Epithelial cell of esophagus (primary cell): ENCODE measurements at regions not wholly inside any gene's neighbourhood (a gene's known extent, or its start where the extent isn't known, plus 50 kb on each side); places are given as distances from the start of the nearest gene placed in this dataset.

ENCODE experiments used
- DNase-seq: peaks from one replicate; pipeline ENCODE4 v3.0.0; 2010; ENCODE audit warnings: low read depth
- H3K4me3 ChIP-seq: 2 replicates; pipeline ENCODE4 v1.5.1; 2011; ENCODE audit warnings: mild to moderate bottlenecking, low read length, control low read depth
- TF ChIP-seq, protein P1 (sequence below): IDR thresholded peaks from 2 replicates; pipeline ENCODE4 v1.5.1; 2011; ENCODE audit warnings: low read depth, mild to moderate bottlenecking, low read length, control low read depth, inconsistent platforms; ENCODE audit not compliant: insufficient read depth; ENCODE audit errors: missing control alignments

DNA sequence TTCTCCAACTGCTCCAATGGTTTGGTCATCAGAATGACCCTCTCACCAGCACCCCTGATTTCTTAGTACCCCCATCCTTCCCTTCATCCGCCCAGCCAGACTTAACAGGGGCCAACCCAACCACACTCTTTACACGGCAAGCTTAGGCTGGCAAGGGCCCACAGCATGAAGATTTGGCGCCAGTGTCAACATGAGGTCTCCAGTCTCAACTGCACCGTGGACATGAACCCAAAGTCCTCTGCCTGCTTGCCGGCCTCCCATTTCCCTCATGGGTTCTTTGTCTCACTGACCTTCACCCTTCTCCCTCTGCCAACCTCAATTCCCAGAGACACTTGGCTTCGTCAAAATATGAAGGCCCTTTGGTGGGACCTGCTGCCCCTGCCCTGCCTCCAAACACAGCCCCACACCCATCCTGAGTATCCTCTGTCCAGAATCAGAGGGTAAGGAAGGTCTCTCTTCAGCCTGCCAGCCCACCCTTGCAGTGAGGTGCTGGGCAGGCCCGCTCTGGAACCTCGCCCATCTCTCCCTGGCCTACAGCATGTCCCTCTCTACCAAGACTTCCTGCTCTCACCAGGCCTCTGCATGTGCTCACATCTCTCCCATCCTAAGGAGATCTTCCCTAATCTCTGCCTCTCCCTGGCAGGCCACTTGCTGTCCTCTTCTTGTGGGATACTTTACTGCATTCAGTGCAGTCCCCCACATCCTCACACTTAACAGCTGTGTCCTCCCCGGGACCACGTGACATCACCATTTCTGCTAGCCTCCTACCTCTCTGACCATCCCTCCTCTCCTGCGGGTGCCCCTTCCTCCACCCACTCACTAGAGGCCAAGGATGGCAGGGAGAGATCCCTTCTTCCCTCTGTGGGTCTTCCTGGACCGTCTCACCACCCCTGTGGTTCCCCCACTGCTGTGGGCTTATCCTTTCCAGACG lies 91.7 kb upstream of the ZMIZ1 start:
- H3K4me3 ChIP-seq = no peak overlapping the region
- no peak for DNase-seq
- TF ChIP-seq, protein P1, sequence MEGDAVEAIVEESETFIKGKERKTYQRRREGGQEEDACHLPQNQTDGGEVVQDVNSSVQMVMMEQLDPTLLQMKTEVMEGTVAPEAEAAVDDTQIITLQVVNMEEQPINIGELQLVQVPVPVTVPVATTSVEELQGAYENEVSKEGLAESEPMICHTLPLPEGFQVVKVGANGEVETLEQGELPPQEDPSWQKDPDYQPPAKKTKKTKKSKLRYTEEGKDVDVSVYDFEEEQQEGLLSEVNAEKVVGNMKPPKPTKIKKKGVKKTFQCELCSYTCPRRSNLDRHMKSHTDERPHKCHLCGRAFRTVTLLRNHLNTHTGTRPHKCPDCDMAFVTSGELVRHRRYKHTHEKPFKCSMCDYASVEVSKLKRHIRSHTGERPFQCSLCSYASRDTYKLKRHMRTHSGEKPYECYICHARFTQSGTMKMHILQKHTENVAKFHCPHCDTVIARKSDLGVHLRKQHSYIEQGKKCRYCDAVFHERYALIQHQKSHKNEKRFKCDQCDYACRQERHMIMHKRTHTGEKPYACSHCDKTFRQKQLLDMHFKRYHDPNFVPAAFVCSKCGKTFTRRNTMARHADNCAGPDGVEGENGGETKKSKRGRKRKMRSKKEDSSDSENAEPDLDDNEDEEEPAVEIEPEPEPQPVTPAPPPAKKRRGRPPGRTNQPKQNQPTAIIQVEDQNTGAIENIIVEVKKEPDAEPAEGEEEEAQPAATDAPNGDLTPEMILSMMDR = no peak

DNA sequence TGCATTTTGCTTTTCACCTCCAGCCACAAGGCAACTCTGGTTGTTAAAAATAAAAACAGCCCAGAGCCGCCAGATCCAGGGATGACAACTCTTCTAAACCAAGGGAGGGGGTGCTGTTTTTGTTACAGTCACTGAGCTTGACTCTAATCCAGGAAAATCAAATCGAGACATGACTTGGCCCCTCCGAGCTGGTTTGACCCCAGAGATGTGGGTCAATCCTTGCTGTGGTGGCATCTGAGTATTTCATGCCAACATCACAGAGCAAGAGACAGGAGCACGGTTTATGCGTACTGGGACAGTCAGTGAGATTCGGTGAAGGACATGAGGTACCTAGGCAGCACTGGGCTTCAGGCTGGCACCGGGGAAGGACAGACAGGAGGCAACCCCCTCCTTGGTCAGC lies 88.8 kb upstream of the ZMIZ1 start:
- TF ChIP-seq, protein P1 = no peak
- no peak for DNase-seq
- no peak overlapping the region for H3K4me3 ChIP-seq

DNA sequence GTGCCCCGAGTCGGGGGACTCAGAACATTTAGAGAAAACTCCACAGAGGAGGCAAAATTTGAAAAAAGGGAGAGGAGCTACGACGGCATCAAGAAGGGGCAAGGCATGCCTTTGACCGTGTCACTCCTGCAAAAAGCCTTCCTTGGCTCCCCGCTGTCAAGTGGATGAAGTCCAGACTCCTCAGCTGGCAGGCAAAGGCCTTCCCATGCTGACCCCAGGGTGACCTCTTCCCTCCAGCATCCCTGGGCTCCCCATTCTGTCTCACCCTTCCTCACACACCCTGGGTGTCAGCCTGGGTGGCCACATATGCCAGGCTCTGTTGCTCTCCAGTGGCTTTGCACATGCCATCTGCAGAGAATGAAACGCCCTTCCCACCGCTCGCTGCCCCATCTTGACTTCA lies 88.4 kb upstream of the ZMIZ1 start:
- TF ChIP-seq, protein P1 = no peak
- DNase-seq = no peak
- no peak overlapping the region for H3K4me3 ChIP-seq

DNA sequence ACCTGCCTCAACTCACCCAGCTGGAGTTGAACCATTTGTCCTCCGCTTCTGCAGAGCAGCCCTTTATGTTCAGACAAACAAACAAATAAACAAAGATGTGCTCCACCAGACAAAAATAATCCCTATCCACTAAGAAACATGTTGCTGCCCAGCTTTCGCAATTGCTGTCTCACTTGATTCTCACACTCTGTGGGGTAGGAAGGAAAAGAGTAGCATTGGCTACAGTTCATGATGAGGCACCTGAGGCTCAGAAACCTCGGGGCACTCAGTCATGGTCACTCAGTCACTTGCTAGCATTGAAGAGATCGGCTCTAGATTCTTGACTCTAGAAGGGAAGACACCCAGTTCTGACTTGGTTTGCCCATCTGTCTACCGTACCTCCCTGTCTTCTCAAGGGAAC lies 88.0 kb upstream of the ZMIZ1 start:
- H3K4me3 ChIP-seq = no peak overlapping the region
- TF ChIP-seq, protein P1 = no peak
- peak; percentile 30 for DNase-seq

DNA sequence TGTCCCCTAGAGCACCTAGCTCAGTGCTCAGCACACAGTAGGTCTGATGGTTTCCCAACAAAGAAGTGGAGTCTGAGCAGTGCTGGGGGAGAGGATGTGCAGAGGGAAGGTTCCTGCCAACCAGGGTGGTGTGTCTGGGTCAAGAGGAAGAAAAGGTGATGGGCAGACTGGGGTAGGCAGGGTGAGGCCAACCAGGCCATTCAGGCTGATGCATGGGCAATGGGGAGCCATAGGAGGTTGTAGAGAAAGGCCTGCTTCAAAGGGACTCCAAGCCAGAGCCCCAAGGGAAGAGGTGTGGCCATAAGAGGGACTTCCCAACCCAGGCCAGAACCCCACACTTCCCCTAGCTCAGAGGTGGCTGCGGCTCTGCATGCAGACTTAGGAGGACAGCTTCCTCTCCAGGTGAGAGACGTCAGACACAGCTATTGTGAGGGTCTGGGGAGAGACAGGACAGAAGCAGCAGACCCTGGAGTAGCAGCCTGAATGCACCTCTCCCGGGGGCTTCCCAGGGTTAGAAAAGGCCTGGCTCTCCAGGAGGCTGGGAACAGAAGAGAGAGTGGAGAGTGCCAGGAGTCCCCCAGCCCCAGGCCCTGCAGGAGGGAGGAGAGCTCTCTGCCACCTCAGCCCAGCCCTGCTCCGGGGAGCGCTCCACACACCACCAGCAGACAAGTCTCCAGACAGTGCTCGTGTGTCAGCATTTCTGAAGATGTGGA lies 87.4 kb upstream of the ZMIZ1 start:
- TF ChIP-seq, protein P1 = no peak
- no peak for DNase-seq
- no peak overlapping the region for H3K4me3 ChIP-seq

DNA sequence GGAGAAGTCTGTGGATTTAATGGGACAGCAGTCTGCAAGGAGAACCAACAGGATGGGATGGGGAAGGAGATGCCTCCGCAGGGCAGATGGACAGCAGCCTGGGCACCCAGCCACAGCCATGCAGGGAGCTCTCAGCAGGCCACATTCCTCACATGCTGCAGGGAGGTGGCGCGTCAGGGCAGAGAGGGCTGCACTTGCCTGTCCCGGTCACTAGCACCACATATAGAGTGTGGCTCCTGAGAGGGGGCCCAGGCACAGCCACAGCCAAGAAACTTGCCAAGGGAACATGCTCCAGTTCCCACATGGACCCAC lies 86.8 kb upstream of the ZMIZ1 start:
- TF ChIP-seq, protein P1 = no peak
- H3K4me3 ChIP-seq = no peak overlapping the region
- no peak for DNase-seq
